ENCODE measurements at regions not wholly inside any gene's neighbourhood (a gene's known extent, or its start where the extent isn't known, plus 50 kb on each side); places are given as distances from the start of the nearest gene placed in this dataset.

- no peak for TF ChIP-seq CTCF (conservative IDR thresholded peaks at IDR 0.05; ENCODE audit: low read depth, low read length)
- TF ChIP-seq EZH2 (IDR thresholded peaks at IDR 0.05; ENCODE audit: borderline replicate concordance, low read depth, low read length, poor library complexity, severe bottlenecking): no peak
Observed at GRCh38 chr5:104540448-104540847, 977.9 kb upstream of the NUDT12 start.

All from A673 (cell line).